ENCODE measurements at regions not wholly inside any gene's neighbourhood (a gene's known extent, or its start where the extent isn't known, plus 50 kb on each side); places are given as distances from the start of the nearest gene placed in this dataset.

DNA sequence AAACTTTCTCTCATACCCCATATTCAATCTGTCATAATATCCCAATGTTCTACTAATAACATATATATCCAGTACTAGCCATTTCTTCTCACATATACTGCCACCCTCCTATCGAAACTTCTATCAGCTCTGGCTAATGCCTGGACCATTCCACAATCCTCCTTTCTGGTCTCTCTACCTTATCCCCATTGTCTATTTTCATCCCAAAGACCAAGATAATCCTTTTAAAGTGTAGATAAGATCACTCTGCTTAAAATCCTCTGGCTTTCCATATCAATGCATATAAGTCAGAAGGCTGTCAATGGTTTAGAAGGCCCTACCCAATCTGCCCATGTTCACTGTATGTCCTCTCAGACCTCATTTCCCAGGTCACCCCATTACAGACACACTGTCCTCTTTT is 229.6 kb downstream of the ZEB2 start (continued):
- TF ChIP-seq, protein P1, sequence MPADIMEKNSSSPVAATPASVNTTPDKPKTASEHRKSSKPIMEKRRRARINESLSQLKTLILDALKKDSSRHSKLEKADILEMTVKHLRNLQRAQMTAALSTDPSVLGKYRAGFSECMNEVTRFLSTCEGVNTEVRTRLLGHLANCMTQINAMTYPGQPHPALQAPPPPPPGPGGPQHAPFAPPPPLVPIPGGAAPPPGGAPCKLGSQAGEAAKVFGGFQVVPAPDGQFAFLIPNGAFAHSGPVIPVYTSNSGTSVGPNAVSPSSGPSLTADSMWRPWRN (IDR thresholded peaks at IDR 0.05; ENCODE audit: low read depth), result no peak
- no peak for TF ChIP-seq SRSF1 (IDR thresholded peaks at IDR 0.05; ENCODE audit: low read depth, low read length)
- TF ChIP-seq ZNF316 (IDR thresholded peaks at IDR 0.05), result no peak
- no peak for TF ChIP-seq ZNF507 (tag; conservative IDR thresholded peaks at IDR 0.05)
- no peak for TF ChIP-seq ZNF384 (IDR thresholded peaks at IDR 0.05; ENCODE audit: low read depth, low read length)
- no peak for TF ChIP-seq TARDBP (IDR thresholded peaks at IDR 0.05)

DNA sequence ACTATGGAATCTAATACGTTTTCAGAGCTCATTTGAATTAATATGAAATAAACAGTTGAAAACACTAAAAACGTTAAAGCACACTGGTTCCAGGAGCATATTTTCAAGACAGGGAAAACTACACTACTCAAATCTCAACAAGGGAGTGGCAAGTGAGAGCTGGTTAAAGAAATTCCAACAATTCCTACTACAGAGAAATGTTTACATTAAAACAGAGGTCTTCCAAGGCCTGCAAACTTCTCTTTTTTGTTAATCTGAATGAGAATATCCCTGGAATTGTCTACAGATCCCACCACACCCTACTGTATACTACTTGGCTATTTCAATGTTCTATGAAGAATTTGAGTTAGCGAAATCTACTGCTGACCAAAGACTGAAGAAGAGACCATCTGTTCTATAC is 231.5 kb downstream of the ZEB2 start:
- ATAC-seq, result no peak
- intact Hi-C loops (cut with micrococcal nuclease), result no loop called here
- Histone ChIP-seq H3K9me1 (ENCODE audit: control insufficient read depth, insufficient read depth, low read length) (no peaks in the 10 kb centered on the region), H3K27ac (ENCODE audit: extremely low read depth, low read depth, low read length) (no peak overlapping the region), H3K9me3 (replicated peaks; ENCODE audit: control insufficient read depth, insufficient read depth, low read depth, low read length) (no peaks in the 10 kb centered on the region), H3K36me3 (ENCODE audit: control insufficient read depth, insufficient read depth, low read length) (no peaks in the 10 kb centered on the region), H2AFZ (ENCODE audit: low read depth, low read length) (no peak overlapping the region), H3K4me1 (replicated peaks in 1 of 2; ENCODE audit: control insufficient read depth in 2 of 2, insufficient read depth in 2 of 2, low read length in 2 of 2) (no peaks in the 10 kb centered on the region), H3K79me2 (ENCODE audit: control insufficient read depth, insufficient read depth, low read length) (no peaks in the 10 kb centered on the region), H3K27me3 (ENCODE audit: control insufficient read depth in 2 of 2, insufficient read depth in 2 of 2, low read length in 2 of 2) (no peaks in the 10 kb centered on the region), H4K20me1 (replicated peaks; ENCODE audit: control insufficient read depth, insufficient read depth, low read length) (no peaks in the 10 kb centered on the region), H3K4me3 (no peak overlapping the region), H3K9ac (ENCODE audit: insufficient read depth in 1 of 2, low read depth in 2 of 2, low read length in 2 of 2) (no peak overlapping the region), H3K4me2 (ENCODE audit: insufficient read depth, low read length) (no peak overlapping the region)
- TF ChIP-seq STAG1 (CRISPR knock-in tag; IDR thresholded peaks at IDR 0.05; ENCODE audit: borderline replicate concordance), result no peak
- TF ChIP-seq, protein P2, sequence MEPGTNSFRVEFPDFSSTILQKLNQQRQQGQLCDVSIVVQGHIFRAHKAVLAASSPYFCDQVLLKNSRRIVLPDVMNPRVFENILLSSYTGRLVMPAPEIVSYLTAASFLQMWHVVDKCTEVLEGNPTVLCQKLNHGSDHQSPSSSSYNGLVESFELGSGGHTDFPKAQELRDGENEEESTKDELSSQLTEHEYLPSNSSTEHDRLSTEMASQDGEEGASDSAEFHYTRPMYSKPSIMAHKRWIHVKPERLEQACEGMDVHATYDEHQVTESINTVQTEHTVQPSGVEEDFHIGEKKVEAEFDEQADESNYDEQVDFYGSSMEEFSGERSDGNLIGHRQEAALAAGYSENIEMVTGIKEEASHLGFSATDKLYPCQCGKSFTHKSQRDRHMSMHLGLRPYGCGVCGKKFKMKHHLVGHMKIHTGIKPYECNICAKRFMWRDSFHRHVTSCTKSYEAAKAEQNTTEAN (CRISPR knock-in tag; IDR thresholded peaks at IDR 0.05), result no peak
- TF ChIP-seq ZNF75A (CRISPR knock-in tag; IDR thresholded peaks at IDR 0.05), result no peak
- TF ChIP-seq, protein P3, sequence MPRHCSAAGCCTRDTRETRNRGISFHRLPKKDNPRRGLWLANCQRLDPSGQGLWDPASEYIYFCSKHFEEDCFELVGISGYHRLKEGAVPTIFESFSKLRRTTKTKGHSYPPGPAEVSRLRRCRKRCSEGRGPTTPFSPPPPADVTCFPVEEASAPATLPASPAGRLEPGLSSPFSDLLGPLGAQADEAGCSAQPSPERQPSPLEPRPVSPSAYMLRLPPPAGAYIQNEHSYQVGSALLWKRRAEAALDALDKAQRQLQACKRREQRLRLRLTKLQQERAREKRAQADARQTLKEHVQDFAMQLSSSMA (CRISPR knock-in tag; IDR thresholded peaks at IDR 0.05), result no peak
- TF ChIP-seq, protein P4, sequence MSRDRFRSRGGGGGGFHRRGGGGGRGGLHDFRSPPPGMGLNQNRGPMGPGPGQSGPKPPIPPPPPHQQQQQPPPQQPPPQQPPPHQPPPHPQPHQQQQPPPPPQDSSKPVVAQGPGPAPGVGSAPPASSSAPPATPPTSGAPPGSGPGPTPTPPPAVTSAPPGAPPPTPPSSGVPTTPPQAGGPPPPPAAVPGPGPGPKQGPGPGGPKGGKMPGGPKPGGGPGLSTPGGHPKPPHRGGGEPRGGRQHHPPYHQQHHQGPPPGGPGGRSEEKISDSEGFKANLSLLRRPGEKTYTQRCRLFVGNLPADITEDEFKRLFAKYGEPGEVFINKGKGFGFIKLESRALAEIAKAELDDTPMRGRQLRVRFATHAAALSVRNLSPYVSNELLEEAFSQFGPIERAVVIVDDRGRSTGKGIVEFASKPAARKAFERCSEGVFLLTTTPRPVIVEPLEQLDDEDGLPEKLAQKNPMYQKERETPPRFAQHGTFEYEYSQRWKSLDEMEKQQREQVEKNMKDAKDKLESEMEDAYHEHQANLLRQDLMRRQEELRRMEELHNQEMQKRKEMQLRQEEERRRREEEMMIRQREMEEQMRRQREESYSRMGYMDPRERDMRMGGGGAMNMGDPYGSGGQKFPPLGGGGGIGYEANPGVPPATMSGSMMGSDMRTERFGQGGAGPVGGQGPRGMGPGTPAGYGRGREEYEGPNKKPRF (IDR thresholded peaks at IDR 0.05; ENCODE audit: low read depth, low read length), result no peak
- TF ChIP-seq TSC22D4 (tag; IDR thresholded peaks at IDR 0.05), result no peak
- TF ChIP-seq ZNF766 (CRISPR knock-in tag; conservative IDR thresholded peaks at IDR 0.05), result no peak
- TF ChIP-seq, protein P5, sequence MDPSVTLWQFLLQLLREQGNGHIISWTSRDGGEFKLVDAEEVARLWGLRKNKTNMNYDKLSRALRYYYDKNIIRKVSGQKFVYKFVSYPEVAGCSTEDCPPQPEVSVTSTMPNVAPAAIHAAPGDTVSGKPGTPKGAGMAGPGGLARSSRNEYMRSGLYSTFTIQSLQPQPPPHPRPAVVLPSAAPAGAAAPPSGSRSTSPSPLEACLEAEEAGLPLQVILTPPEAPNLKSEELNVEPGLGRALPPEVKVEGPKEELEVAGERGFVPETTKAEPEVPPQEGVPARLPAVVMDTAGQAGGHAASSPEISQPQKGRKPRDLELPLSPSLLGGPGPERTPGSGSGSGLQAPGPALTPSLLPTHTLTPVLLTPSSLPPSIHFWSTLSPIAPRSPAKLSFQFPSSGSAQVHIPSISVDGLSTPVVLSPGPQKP (CRISPR knock-in tag; IDR thresholded peaks at IDR 0.05), result no peak
- no peak for TF ChIP-seq FUS (optimal IDR thresholded peaks at IDR 0.05; ENCODE audit: low read depth, low read length)
- FAIRE-seq, result no peak
- WGBS (ENCODE audit: insufficient coverage, low coverage, missing lambda C conversion rate), result 49% methylated on average over 3 of the region's 3 CpGs
- in situ Hi-C loops (cut with MboI), result no loop called here
- ChIA-PET POLR2A (interaction anchor here (0.9 to 1.3 kb wide), 2 partner anchors 11 to 12 kb away, joined by 4 to 6 read pairs; no protein-coding TSS in a partner anchor), CTCF (ENCODE audit: low intra/inter-chr PET ratio) (no interaction called here)
- DNase-seq (ENCODE audit: extremely low read depth in 1 of 4, low spot score in 3 of 4), result no peak
- BruUV-seq (replicated peaks), result no TSS peak
